Kidney epithelial cell (primary cell): ENCODE measurements at regions not wholly inside any gene's neighbourhood (a gene's known extent, or its start where the extent isn't known, plus 50 kb on each side); places are given as distances from the start of the nearest gene placed in this dataset.

Experiments
- DNase-seq: peaks from one replicate; pipeline ENCODE4 v3.0.0-alpha.2; 2010; ENCODE audit warnings: low read depth
- H3K27me3 ChIP-seq: 2 replicates; pipeline ENCODE4 v1.6.0; 2011; ENCODE audit warnings: low read length; ENCODE audit not compliant: control insufficient read depth, insufficient read depth
- H3K36me3 ChIP-seq: 2 replicates; pipeline ENCODE4 v1.5.1; 2011; ENCODE audit warnings: low read length; ENCODE audit not compliant: control insufficient read depth, insufficient read depth
- H3K4me3 ChIP-seq: 2 replicates; pipeline ENCODE4 v1.5.1; 2011; ENCODE audit warnings: low read depth, mild to moderate bottlenecking, control low read depth, low read length
- CTCF ChIP-seq: IDR thresholded peaks from 2 replicates; pipeline ENCODE4 v1.5.1; 2011; ENCODE audit warnings: mild to moderate bottlenecking, moderate library complexity, low read length, control low read depth, inconsistent platforms; ENCODE audit not compliant: insufficient read depth, poor library complexity, severe bottlenecking

GRCh38 chr19:30223866-30224688 lies 148.1 kb upstream of the ZNF536 start:
- no peak for DNase-seq
- peaks cover 56% of the 10 kb centered on the region for H3K27me3 ChIP-seq
- TF ChIP-seq CTCF, result no peak
- H3K36me3 ChIP-seq, result no peaks in the 10 kb centered on the region
- H3K4me3 ChIP-seq, result no peak overlapping the region

DNA sequence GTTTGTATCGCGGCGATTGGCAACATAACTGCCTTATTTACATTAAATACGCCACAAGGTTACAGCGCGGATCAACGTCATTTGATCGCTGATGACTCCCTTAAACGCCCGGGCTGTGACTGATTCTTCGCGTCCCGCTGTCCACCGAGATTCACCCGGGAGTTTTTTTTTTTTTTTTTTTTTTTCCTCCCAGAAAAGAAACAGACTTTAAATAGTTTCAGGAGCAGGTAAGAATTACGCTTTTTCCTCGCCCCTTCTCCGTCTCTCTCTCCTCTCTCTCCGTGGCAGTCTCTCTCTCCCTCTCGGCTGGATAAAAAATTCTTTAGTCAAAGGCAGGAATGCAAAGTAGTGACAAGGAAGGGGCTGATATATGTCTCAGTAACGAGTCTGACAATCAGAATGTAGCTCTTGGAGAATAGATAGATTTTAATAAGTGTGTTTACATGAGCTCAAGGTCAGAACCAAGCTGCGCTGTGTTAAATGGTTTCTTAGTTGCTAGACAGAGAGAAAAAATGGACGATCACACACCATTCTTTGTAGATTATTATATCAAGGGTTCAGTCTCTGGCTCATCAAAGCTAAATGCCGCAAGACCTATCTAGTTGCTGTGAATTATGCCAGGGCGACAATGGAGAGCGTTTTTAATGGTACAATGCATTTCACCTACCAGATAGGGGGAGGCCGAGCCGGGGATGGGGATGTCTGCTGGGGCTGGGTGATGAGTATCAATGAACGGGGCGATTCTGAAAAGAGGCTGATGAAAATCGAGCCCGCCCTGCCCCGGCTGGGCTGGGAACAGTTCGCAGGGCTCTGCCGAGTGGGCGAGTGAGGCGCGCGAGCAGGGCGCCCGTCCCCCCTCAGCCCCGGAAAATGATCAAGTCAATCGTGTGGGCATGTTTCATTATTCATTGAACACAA lies 147.2 kb upstream of the ZNF536 start:
- Histone ChIP-seq H3K36me3 (no peaks in the 10 kb centered on the region), H3K27me3 (peaks cover 62% of the 10 kb centered on the region), H3K4me3 (peak overlapping the region; percentile 5)
- TF ChIP-seq CTCF, result no peak
- no peak for DNase-seq

DNA sequence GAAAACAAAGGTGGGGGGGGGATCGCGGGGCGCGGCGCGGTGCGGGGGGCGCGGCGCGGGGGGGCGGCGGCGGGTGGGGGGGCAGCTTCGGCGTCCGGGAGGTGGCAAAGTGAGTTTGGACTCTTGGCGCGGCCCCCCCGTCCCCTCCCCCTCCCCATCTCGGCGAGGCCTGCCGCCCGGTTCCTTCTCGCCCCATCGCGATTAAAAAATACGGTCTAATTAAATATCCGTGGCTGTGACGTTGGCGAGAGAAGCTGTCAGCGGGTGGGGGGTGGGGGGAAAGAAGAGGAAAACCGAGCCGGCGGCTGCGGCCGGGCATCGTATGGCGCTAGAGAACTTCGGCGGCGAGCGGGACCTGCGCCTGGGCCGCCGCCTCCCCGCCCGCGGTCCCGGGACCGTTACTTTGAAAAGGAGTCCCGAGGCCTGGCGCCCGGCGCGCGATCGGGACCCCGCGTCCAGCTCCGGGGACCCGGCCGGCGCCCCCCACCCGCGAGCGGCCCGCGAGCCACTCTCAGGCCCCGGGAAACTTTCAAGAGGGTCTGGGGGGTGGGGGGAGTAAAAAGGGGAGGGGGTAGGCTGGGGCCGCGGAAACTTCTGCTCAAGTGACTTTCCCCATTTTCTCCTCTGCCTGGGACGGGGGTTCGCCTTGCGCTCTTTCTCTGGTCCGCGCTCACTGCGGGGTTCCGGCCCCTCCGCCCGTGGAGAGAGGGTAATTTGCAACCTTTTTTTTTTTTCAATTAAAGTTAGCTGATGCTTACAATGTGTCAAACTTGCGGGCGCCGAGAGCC lies 146.3 kb upstream of the ZNF536 start:
- Histone ChIP-seq H3K4me3 (peak overlapping the region; percentile 31), H3K27me3 (peaks cover 65% of the 10 kb centered on the region), H3K36me3 (no peaks in the 10 kb centered on the region)
- TF ChIP-seq CTCF, result no peak
- no peak for DNase-seq

GRCh38 chr19:30226464-30227011 lies 145.6 kb upstream of the ZNF536 start:
- Histone ChIP-seq H3K4me3 (peak overlapping the region; percentile 46), H3K27me3 (peaks cover 69% of the 10 kb centered on the region), H3K36me3 (no peaks in the 10 kb centered on the region)
- DNase-seq, result no peak
- no peak for TF ChIP-seq CTCF

GRCh38 chr19:30227012-30227621 lies 145.1 kb upstream of the ZNF536 start:
- no peaks in the 10 kb centered on the region for H3K36me3 ChIP-seq
- H3K27me3 ChIP-seq, result peaks cover 67% of the 10 kb centered on the region
- DNase-seq, result no peak
- no peak for TF ChIP-seq CTCF
- H3K4me3 ChIP-seq, result peak overlapping the region; percentile 46
